ENCODE measurements at regions not wholly inside any gene's neighbourhood (a gene's known extent, or its start where the extent isn't known, plus 50 kb on each side); places are given as distances from the start of the nearest gene placed in this dataset.
"Not testable (repeated sequence)": the region's sequence is repeated elsewhere in the genome, so short reads cannot be mapped to it uniquely, and the experiment has no call there.

DNA sequence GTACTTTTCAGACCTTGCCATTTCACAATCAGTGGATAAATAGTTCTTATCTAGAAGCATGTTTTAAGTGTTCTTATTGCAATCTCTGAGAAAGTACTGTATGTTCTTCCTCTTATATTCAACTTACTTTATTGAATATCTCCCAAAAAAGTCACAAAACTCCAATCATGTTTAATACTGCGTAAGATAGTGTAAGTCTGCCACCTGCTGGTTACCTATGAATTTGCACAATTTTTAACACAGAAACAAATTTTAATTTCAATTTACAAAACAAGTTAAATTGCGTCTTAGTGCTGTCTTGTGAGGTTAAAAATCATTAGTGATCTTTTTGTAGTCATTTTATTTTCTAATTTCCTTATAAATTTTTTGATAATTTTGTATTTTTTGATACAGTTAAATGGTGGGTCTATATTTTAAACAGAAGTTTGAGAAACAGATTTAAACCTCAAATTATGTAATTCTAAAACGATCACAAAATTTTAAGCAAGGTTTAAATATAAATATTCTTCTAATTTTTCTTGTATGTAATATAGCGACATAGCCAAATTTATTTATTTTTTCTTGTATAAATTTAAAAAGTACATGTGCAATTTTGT is 115.8 kb downstream of the EMB start:
- Mint-ChIP-seq H3K27ac (no peak overlapping the region), H3K9me3 (peaks cover 8% of the 10 kb centered on the region), H3K27me3 (ENCODE audit: insufficient read depth, low read depth) (no peaks in the 10 kb centered on the region), H3K36me3 (no peaks in the 10 kb centered on the region), H3K4me3 (no peak overlapping the region), H3K4me1 (no peaks in the 10 kb centered on the region)
- H3K4me2 ChIP-seq = no peak overlapping the region
- no peaks in the 10 kb centered on the region for H3K27me3 ChIP-seq
- H3K9ac ChIP-seq = no peak overlapping the region
- no peak overlapping the region for H2AFZ ChIP-seq (replicated peaks)
- TF ChIP-seq, protein P1, sequence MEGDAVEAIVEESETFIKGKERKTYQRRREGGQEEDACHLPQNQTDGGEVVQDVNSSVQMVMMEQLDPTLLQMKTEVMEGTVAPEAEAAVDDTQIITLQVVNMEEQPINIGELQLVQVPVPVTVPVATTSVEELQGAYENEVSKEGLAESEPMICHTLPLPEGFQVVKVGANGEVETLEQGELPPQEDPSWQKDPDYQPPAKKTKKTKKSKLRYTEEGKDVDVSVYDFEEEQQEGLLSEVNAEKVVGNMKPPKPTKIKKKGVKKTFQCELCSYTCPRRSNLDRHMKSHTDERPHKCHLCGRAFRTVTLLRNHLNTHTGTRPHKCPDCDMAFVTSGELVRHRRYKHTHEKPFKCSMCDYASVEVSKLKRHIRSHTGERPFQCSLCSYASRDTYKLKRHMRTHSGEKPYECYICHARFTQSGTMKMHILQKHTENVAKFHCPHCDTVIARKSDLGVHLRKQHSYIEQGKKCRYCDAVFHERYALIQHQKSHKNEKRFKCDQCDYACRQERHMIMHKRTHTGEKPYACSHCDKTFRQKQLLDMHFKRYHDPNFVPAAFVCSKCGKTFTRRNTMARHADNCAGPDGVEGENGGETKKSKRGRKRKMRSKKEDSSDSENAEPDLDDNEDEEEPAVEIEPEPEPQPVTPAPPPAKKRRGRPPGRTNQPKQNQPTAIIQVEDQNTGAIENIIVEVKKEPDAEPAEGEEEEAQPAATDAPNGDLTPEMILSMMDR (IDR thresholded peaks at IDR 0.05) = peak; percentile 80
- no peak for TF ChIP-seq EZH2 (IDR thresholded peaks at IDR 0.05)
- no peaks in the 10 kb centered on the region for H3K4me1 ChIP-seq
- H3F3A ChIP-seq (ENCODE audit: low read depth) = no peaks in the 10 kb centered on the region
- no peak overlapping the region for H3K27ac ChIP-seq
- no peak overlapping the region for H3K4me3 ChIP-seq
- no peaks in the 10 kb centered on the region for H3K79me2 ChIP-seq (ENCODE audit: low read depth)
- peaks cover 13% of the 10 kb centered on the region for H3K9me3 ChIP-seq (ENCODE audit: low read depth)
- peak; percentile 10 for DNase-seq (ENCODE audit: low spot score)
- H3K36me3 ChIP-seq = no peaks in the 10 kb centered on the region
- H4K20me1 ChIP-seq (ENCODE audit: low read depth) = no peaks in the 10 kb centered on the region

DNA sequence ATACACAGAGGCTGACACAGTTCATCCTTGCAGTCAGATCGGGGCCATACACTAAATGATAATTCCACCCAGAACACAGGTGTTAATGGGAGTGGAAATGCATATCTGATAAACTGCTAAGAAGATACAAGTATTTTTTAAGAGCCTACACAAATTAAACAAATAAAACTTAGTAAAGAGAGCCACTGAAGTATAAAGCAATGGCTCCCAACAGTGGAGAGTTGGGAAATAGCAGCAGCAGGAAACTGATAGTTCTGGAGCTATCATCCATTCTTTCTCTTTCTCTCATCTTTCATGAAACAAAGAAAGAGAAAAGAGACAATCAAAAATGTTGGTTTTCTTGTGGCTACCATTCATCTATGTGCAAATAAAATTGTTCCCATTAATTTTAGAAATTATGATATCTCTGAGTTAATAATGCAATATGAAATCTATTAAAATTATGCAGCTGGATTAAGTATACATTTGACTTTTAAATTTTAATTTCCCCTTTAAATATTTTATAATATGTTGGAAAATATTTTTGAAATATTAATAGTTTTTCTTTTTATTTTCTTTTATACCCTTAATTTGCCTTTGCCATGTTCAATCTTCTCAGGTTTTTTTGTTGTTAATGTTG is 120.8 kb downstream of the EMB start:
- peaks cover 2% of the 10 kb centered on the region for H3K9me3 Mint-ChIP-seq

DNA sequence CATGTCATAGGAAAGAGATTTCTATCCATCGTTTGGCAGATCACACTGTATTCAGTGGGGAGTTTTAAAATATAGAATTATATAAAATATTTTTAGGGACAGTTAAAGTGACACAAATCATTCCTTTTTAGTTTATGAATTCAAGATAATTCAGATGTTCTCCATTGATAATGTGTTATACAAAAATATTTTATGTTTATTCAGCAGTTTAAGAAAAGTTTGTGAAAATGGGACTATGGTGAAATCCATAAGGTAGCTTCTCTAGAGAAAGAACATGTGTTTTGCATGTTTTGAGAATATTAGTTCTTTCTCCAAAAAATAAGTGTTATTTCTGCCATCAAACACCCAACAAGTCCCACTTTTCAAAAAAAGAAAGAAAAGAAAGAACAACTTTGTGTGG is 122.9 kb downstream of the EMB start:
- no peak overlapping the region for H3K9ac ChIP-seq

More for the DNA sequence above, 120.8 kb downstream of the EMB start:
- DNase-seq (ENCODE audit: low spot score) = no peak
- no peaks in the 10 kb centered on the region for H3F3A ChIP-seq (ENCODE audit: low read depth)
- H3K4me3 ChIP-seq = no peak overlapping the region
- no peaks in the 10 kb centered on the region for H3K79me2 ChIP-seq (ENCODE audit: low read depth)
- H3K36me3 Mint-ChIP-seq = no peaks in the 10 kb centered on the region
- H3K4me1 ChIP-seq = no peaks in the 10 kb centered on the region
- no peak overlapping the region for H3K27ac Mint-ChIP-seq
- TF ChIP-seq, protein P1 (IDR thresholded peaks at IDR 0.05) = no peak
- TF ChIP-seq EZH2phosphoT487 (IDR thresholded peaks at IDR 0.05) = no peak
- H3K4me2 ChIP-seq = no peak overlapping the region
- H2AFZ ChIP-seq (replicated peaks) = no peak overlapping the region
- no peaks in the 10 kb centered on the region for H3K27me3 ChIP-seq
- no peaks in the 10 kb centered on the region for H3K36me3 ChIP-seq
- no peak overlapping the region for H3K4me3 Mint-ChIP-seq
- H3K4me1 Mint-ChIP-seq = no peaks in the 10 kb centered on the region
- H4K20me1 ChIP-seq (ENCODE audit: low read depth) = no peaks in the 10 kb centered on the region
- H3K9ac ChIP-seq = no peak overlapping the region
- no peak overlapping the region for H3K27ac ChIP-seq
- peaks cover 40% of the 10 kb centered on the region for H3K9me3 ChIP-seq (ENCODE audit: low read depth)
- no peaks in the 10 kb centered on the region for H3K27me3 Mint-ChIP-seq (ENCODE audit: insufficient read depth, low read depth)

DNA sequence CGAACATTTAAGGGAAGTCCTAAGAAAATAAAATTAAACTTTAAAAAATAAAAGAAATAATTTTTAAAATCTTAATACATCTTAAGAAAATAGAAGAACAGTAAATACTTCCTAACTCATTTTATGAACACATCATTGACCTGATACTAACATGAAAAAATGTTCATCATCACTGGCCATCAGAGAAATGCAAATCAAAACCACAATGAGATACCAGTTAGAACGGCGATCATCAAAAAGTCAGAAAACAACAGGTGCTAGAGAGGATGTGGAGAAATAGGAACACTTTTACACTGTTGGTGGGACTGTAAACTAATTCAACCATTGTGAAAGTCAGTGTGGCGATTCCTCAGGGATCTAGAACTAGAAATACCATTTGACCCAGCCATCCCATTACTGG is 134.6 kb downstream of the EMB start:
- not testable (repeated sequence) for H3K4me3 ChIP-seq; DNase-seq (ENCODE audit: low spot score); H3K27me3 Mint-ChIP-seq (ENCODE audit: insufficient read depth, low read depth); H4K20me1 ChIP-seq (ENCODE audit: low read depth); H3K4me3 Mint-ChIP-seq; H3K9ac ChIP-seq; H3K4me1 Mint-ChIP-seq; H3K27me3 ChIP-seq; H3K4me2 ChIP-seq; H3K4me1 ChIP-seq; H3K36me3 Mint-ChIP-seq; H3K27ac ChIP-seq; H3K79me2 ChIP-seq (ENCODE audit: low read depth); H3K27ac Mint-ChIP-seq; H2AFZ ChIP-seq (replicated peaks); H3K36me3 ChIP-seq; H3F3A ChIP-seq (ENCODE audit: low read depth)
- H3K9me3 Mint-ChIP-seq = peaks cover 14% of the 10 kb centered on the region
- peaks cover 21% of the 10 kb centered on the region for H3K9me3 ChIP-seq (ENCODE audit: low read depth)

More for the DNA sequence above, 122.9 kb downstream of the EMB start:
- TF ChIP-seq, protein P1 (IDR thresholded peaks at IDR 0.05) = no peak
- no peak for TF ChIP-seq EZH2phosphoT487 (IDR thresholded peaks at IDR 0.05)
- TF ChIP-seq EZH2 (IDR thresholded peaks at IDR 0.05) = no peak
- H3K27me3 Mint-ChIP-seq (ENCODE audit: insufficient read depth, low read depth) = no peaks in the 10 kb centered on the region
- Histone ChIP-seq H3K9me3 (ENCODE audit: low read depth) (peaks cover 44% of the 10 kb centered on the region), H4K20me1 (ENCODE audit: low read depth) (no peaks in the 10 kb centered on the region), H3K4me3 (no peak overlapping the region), H3K4me1 (no peaks in the 10 kb centered on the region), H3K4me2 (no peak overlapping the region), H3K79me2 (ENCODE audit: low read depth) (no peaks in the 10 kb centered on the region), H3F3A (ENCODE audit: low read depth) (no peaks in the 10 kb centered on the region), H3K27me3 (no peaks in the 10 kb centered on the region), H2AFZ (replicated peaks) (no peak overlapping the region), H3K36me3 (no peaks in the 10 kb centered on the region), H3K27ac (no peak overlapping the region)
- no peaks in the 10 kb centered on the region for H3K4me1 Mint-ChIP-seq
- H3K9me3 Mint-ChIP-seq = peaks cover 2% of the 10 kb centered on the region
- no peaks in the 10 kb centered on the region for H3K36me3 Mint-ChIP-seq
- H3K27ac Mint-ChIP-seq = no peak overlapping the region
- no peak overlapping the region for H3K4me3 Mint-ChIP-seq
- no peak for DNase-seq (ENCODE audit: low spot score)

Data from neural progenitor cell (in vitro differentiated cells).